CD4-positive, alpha-beta T cell (primary cell): ENCODE measurements at regions not wholly inside any gene's neighbourhood (a gene's known extent, or its start where the extent isn't known, plus 50 kb on each side); places are given as distances from the start of the nearest gene placed in this dataset.

Experiments
- ATAC-seq: fragments of 200-7000 bp; cut with Tn5 transposase; one replicate; pipeline ENCODE4 v1.10.0; 2022; ENCODE audit warnings: mild to moderate bottlenecking; ENCODE audit not compliant: poor library complexity
- CTCF ChIA-PET: fragments of 350-600 bp; sonication (Branson Sonifier 250); formaldehyde crosslinking; loops from one replicate; lab custom pipeline; 2021; ENCODE audit warnings: antibody characterized with exemption, inconsistent platforms; lab: Charles Lee
- POLR2A ChIA-PET: fragments of 350-600 bp; sonication (Branson Sonifier 250); formaldehyde crosslinking; loops from one replicate; lab custom pipeline; 2021; ENCODE audit warnings: antibody characterized with exemption, inconsistent platforms; lab: Charles Lee
- DNase-seq, 14 experiments: peaks; one replicate each; pipeline ENCODE4 v3.0.0-alpha.2; 2013 to 2020; ENCODE audit warnings: mixed read lengths in 2 of 14
- H3K27ac ChIP-seq, 2 donors: one replicate each; pipeline versions ENCODE4 v1.5.1 to v1.7.0; 2013; ENCODE audit warnings: low read length in 2 of 2, low read depth in 1 of 2, mild to moderate bottlenecking in 1 of 2
- H3K27me3 ChIP-seq, 2 experiments: 1 replicate in 1 of 2; 2 replicates in 1 of 2; pipeline versions ENCODE4 v1.6.1 to v1.7.0; 2013; ENCODE audit warnings: low read length in 2 of 2, control low read depth in 1 of 2, mild to moderate bottlenecking in 1 of 2, moderate library complexity in 1 of 2; ENCODE audit not compliant: insufficient read depth in 2 of 2, control insufficient read depth in 1 of 2
- H3K36me3 ChIP-seq: one replicate; pipeline ENCODE4 v1.6.1; 2013; ENCODE audit warnings: low read length, control low read depth; ENCODE audit not compliant: insufficient read depth
- H3K4me1 ChIP-seq: one replicate; pipeline ENCODE4 v1.6.1; 2013; ENCODE audit warnings: low read length, control low read depth; ENCODE audit not compliant: insufficient read depth
- H3K4me3 ChIP-seq: one replicate; pipeline ENCODE4 v1.5.1; 2013; ENCODE audit warnings: mild to moderate bottlenecking, low read length, moderate library complexity
- H3K9me3 ChIP-seq, 2 experiments: 1 replicate in 1 of 2; 2 replicates in 1 of 2; pipeline versions ENCODE4 v1.6.1 to v1.7.0; 2013; ENCODE audit warnings: low read length in 2 of 2, mild to moderate bottlenecking in 2 of 2, control low read depth in 1 of 2, moderate library complexity in 1 of 2; ENCODE audit not compliant: control insufficient read depth in 1 of 2, insufficient read depth in 1 of 2
- H3K27ac Mint-ChIP-seq: one replicate; pipeline ENCODE4 v1.8.0; 2020; ENCODE audit warnings: mixed read lengths
- H3K27me3 Mint-ChIP-seq: one replicate; pipeline ENCODE4 v1.8.0; 2021; ENCODE audit warnings: mixed read lengths
- H3K36me3 Mint-ChIP-seq: one replicate; pipeline ENCODE4 v1.8.0; 2021; ENCODE audit warnings: low read depth, mixed read lengths
- H3K4me1 Mint-ChIP-seq: one replicate; pipeline ENCODE4 v1.8.0; 2021; ENCODE audit warnings: low read depth, mixed read lengths
- H3K4me3 Mint-ChIP-seq: one replicate; pipeline ENCODE4 v1.8.0; 2020; ENCODE audit warnings: mild to moderate bottlenecking, mixed read lengths
- H3K9me3 Mint-ChIP-seq: one replicate; pipeline ENCODE4 v1.8.0; 2020; ENCODE audit warnings: mixed read lengths
- CTCF ChIP-seq: fragments of 200-600 bp; IDR thresholded peaks from one replicate; pipeline ENCODE4 v1.8.0; 2022; ENCODE audit warnings: antibody characterized with exemption, mild to moderate bottlenecking
- intact Hi-C, 2 experiments: fragments of 100-400 bp; cut with DNase I in 1 of 2; cut with micrococcal nuclease in 1 of 2; formaldehyde crosslinking; loops; one replicate each; pipeline versions ENCODE4 v1.15.1 to v1.9.0; 2023 to 2025; cut with DNase I, micrococcal nuclease

- H3K27ac ChIP-seq: no peak overlapping the region
- ATAC-seq (no peak), DNase-seq (no peak)
- CTCF ChIA-PET: no interaction called here
- Mint-ChIP-seq H3K9me3 (no peaks in the 10 kb centered on the region), H3K36me3 (no peaks in the 10 kb centered on the region), H3K27ac (no peak overlapping the region), H3K4me1 (no peaks in the 10 kb centered on the region), H3K27me3 (no peaks in the 10 kb centered on the region), H3K4me3 (no peak overlapping the region)
- H3K36me3 ChIP-seq: no peaks in the 10 kb centered on the region
- POLR2A ChIA-PET: no interaction called here
- H3K4me1 ChIP-seq: no peaks in the 10 kb centered on the region
- H3K9me3 ChIP-seq: no peaks in the 10 kb centered on the region
- H3K27me3 ChIP-seq: no peaks in the 10 kb centered on the region
- intact Hi-C loops: no loop called here
- no peak overlapping the region for H3K4me3 ChIP-seq
- TF ChIP-seq CTCF: no peak
These were observed 266.3 kb downstream of the MEIS1 start for GRCh38 chr2:66701251-66701650.

- DNase-seq (no peak), ATAC-seq (no peak)
- H3K27ac Mint-ChIP-seq: no peak overlapping the region
- no peaks in the 10 kb centered on the region for H3K27me3 Mint-ChIP-seq
- no peaks in the 10 kb centered on the region for H3K4me1 ChIP-seq
- H3K27me3 ChIP-seq: no peaks in the 10 kb centered on the region
- no peaks in the 10 kb centered on the region for H3K36me3 ChIP-seq
- H3K9me3 ChIP-seq: no peaks in the 10 kb centered on the region
- ChIA-PET CTCF (no interaction called here), POLR2A (no interaction called here)
- H3K9me3 Mint-ChIP-seq: no peaks in the 10 kb centered on the region
- no peak overlapping the region for H3K4me3 ChIP-seq
- TF ChIP-seq CTCF: no peak
- no peaks in the 10 kb centered on the region for H3K36me3 Mint-ChIP-seq
- H3K4me1 Mint-ChIP-seq: no peaks in the 10 kb centered on the region
- intact Hi-C loops: no loop called here
- H3K4me3 Mint-ChIP-seq: no peak overlapping the region
- H3K27ac ChIP-seq: no peak overlapping the region
These were observed 266.7 kb downstream of the MEIS1 start for GRCh38 chr2:66701656-66702055.

GRCh38 chr2:66702301-66702700 lies 267.4 kb downstream of the MEIS1 start:
- Mint-ChIP-seq H3K9me3 (no peaks in the 10 kb centered on the region), H3K27ac (no peak overlapping the region), H3K27me3 (no peaks in the 10 kb centered on the region), H3K4me1 (no peaks in the 10 kb centered on the region), H3K36me3 (no peaks in the 10 kb centered on the region), H3K4me3 (no peak overlapping the region)
- ATAC-seq (no peak), DNase-seq (no peak)
- H3K4me3 ChIP-seq: no peak overlapping the region
- H3K27me3 ChIP-seq: no peaks in the 10 kb centered on the region
- intact Hi-C loops: no loop called here
- TF ChIP-seq CTCF: no peak
- no peak overlapping the region for H3K27ac ChIP-seq
- H3K36me3 ChIP-seq: no peaks in the 10 kb centered on the region
- POLR2A ChIA-PET: no interaction called here
- no peaks in the 10 kb centered on the region for H3K4me1 ChIP-seq
- H3K9me3 ChIP-seq: no peaks in the 10 kb centered on the region
- CTCF ChIA-PET: no interaction called here
